Sigmoid colon (tissue), 3 donors: ENCODE measurements at regions not wholly inside any gene's neighbourhood (a gene's known extent, or its start where the extent isn't known, plus 50 kb on each side); places are given as distances from the start of the nearest gene placed in this dataset.

Experiments
- CTCF ChIP-seq, 4 experiments: fragments of 450-650 bp in 3 of 4; fragments of 200-600 bp in 1 of 4; IDR thresholded peaks; one replicate each; pipeline ENCODE4 v1.5.1; 2016 to 2019; ENCODE audit warnings: antibody characterized with exemption in 4 of 4, mild to moderate bottlenecking in 3 of 4, moderate library complexity in 2 of 4
- POLR2A ChIP-seq, 2 donors: fragments of 450-650 bp; IDR thresholded peaks; one replicate each; pipeline ENCODE4 v1.6.1; 2016; ENCODE audit warnings: antibody characterized with exemption in 2 of 2, mild to moderate bottlenecking in 2 of 2, moderate library complexity in 2 of 2

GRCh38 chr3:102169915-102170479, 264.8 kb upstream of the ZPLD1 start:
- TF ChIP-seq POLR2A (IDR thresholded peaks at IDR 0.05) (no peak), CTCF (IDR thresholded peaks at IDR 0.05) (no peak)
